ENCODE measurements at regions not wholly inside any gene's neighbourhood (a gene's known extent, or its start where the extent isn't known, plus 50 kb on each side); places are given as distances from the start of the nearest gene placed in this dataset.

GRCh38 chr2:125837611-125838010 is 818.3 kb upstream of the GYPC start:
- TF ChIP-seq SP1 (IDR thresholded peaks at IDR 0.05) (no peak), L3MBTL2 (conservative IDR thresholded peaks at IDR 0.05) (no peak), ELF4 (IDR thresholded peaks at IDR 0.05) (no peak), SUZ12 (IDR thresholded peaks at IDR 0.05) (no peak), ARNT (IDR thresholded peaks at IDR 0.05) (no peak), BHLHE40 (IDR thresholded peaks at IDR 0.05; ENCODE audit: borderline replicate concordance) (no peak), ZNF384 (IDR thresholded peaks at IDR 0.05) (no peak), HDGF (IDR thresholded peaks at IDR 0.05; ENCODE audit: borderline replicate concordance) (no peak), FOXM1 (IDR thresholded peaks at IDR 0.05; ENCODE audit: borderline replicate concordance) (no peak), NFRKB (IDR thresholded peaks at IDR 0.05) (no peak), FOXA1 (IDR thresholded peaks at IDR 0.05) (no peak), TARDBP (IDR thresholded peaks at IDR 0.05) (no peak), LEF1 (IDR thresholded peaks at IDR 0.05; ENCODE audit: borderline replicate concordance) (no peak), CTBP1 (IDR thresholded peaks at IDR 0.05; ENCODE audit: borderline replicate concordance) (no peak), FOXK2 (IDR thresholded peaks at IDR 0.05) (no peak)
- TF ChIP-seq, protein P1, sequence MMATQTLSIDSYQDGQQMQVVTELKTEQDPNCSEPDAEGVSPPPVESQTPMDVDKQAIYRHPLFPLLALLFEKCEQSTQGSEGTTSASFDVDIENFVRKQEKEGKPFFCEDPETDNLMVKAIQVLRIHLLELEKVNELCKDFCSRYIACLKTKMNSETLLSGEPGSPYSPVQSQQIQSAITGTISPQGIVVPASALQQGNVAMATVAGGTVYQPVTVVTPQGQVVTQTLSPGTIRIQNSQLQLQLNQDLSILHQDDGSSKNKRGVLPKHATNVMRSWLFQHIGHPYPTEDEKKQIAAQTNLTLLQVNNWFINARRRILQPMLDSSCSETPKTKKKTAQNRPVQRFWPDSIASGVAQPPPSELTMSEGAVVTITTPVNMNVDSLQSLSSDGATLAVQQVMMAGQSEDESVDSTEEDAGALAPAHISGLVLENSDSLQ (IDR thresholded peaks at IDR 0.05), result no peak
- POLR2A ChIA-PET, result no interaction called here
- no peak for DNase-seq (ENCODE audit: extremely low spot score)
- CTCF ChIA-PET, result no interaction called here

- CTCF ChIA-PET, result no interaction called here
These were observed 816.0 kb upstream of the GYPC start for GRCh38 chr2:125839945-125840344.

DNA sequence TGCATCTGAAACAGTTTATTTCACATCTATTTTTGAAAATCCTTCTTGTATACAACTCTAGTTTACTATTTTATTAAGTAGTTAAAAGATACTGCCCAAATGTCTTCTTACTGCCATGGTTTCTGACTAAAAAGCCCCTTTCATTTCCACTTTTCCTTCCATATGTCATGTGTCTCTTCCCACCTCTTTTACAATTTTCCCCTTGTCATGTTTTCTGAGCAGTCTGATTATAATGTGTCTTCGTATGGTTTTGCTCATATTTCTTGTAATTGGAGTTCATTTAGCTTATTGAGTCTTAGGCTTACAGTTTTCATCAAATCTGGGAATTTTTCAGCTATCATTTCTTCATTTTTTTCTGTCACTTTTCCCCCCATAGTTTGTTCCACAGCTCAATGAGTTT is 813.9 kb upstream of the GYPC start:
- CTCF ChIA-PET, result no interaction called here
- POLR2A ChIA-PET, result no interaction called here
- no peak for TF ChIP-seq ZNF384 (IDR thresholded peaks at IDR 0.05)
- no peak for TF ChIP-seq ARNT (IDR thresholded peaks at IDR 0.05)
- TF ChIP-seq L3MBTL2 (conservative IDR thresholded peaks at IDR 0.05), result no peak
- no peak for TF ChIP-seq HDGF (IDR thresholded peaks at IDR 0.05; ENCODE audit: borderline replicate concordance)
- no peak for TF ChIP-seq FOXM1 (IDR thresholded peaks at IDR 0.05; ENCODE audit: borderline replicate concordance)
- no peak for TF ChIP-seq SP1 (IDR thresholded peaks at IDR 0.05)
- TF ChIP-seq, protein P1 (IDR thresholded peaks at IDR 0.05), result no peak
- no peak for TF ChIP-seq CTBP1 (IDR thresholded peaks at IDR 0.05; ENCODE audit: borderline replicate concordance)
- no peak for TF ChIP-seq FOXK2 (IDR thresholded peaks at IDR 0.05)
- TF ChIP-seq FOXA1 (IDR thresholded peaks at IDR 0.05), result no peak
- no peak for TF ChIP-seq LEF1 (IDR thresholded peaks at IDR 0.05; ENCODE audit: borderline replicate concordance)
- TF ChIP-seq TARDBP (IDR thresholded peaks at IDR 0.05), result no peak
- TF ChIP-seq ELF4 (IDR thresholded peaks at IDR 0.05), result no peak
- no peak for TF ChIP-seq BHLHE40 (IDR thresholded peaks at IDR 0.05; ENCODE audit: borderline replicate concordance)
- TF ChIP-seq NFRKB (IDR thresholded peaks at IDR 0.05), result no peak
- TF ChIP-seq SUZ12 (IDR thresholded peaks at IDR 0.05), result no peak
- no peak for DNase-seq (ENCODE audit: extremely low spot score)

More at GRCh38 chr2:125839945-125840344, 816.0 kb upstream of the GYPC start:
- no peak for DNase-seq (ENCODE audit: extremely low spot score)
- POLR2A ChIA-PET, result no interaction called here
- TF ChIP-seq ARNT (IDR thresholded peaks at IDR 0.05), result no peak
- no peak for TF ChIP-seq SUZ12 (IDR thresholded peaks at IDR 0.05)
- no peak for TF ChIP-seq FOXA1 (IDR thresholded peaks at IDR 0.05)
- TF ChIP-seq L3MBTL2 (conservative IDR thresholded peaks at IDR 0.05), result no peak
- TF ChIP-seq ZNF384 (IDR thresholded peaks at IDR 0.05), result no peak
- TF ChIP-seq FOXK2 (IDR thresholded peaks at IDR 0.05), result no peak
- no peak for TF ChIP-seq TARDBP (IDR thresholded peaks at IDR 0.05)
- no peak for TF ChIP-seq HDGF (IDR thresholded peaks at IDR 0.05; ENCODE audit: borderline replicate concordance)
- no peak for TF ChIP-seq BHLHE40 (IDR thresholded peaks at IDR 0.05; ENCODE audit: borderline replicate concordance)
- TF ChIP-seq, protein P1 (IDR thresholded peaks at IDR 0.05), result no peak
- no peak for TF ChIP-seq LEF1 (IDR thresholded peaks at IDR 0.05; ENCODE audit: borderline replicate concordance)
- no peak for TF ChIP-seq CTBP1 (IDR thresholded peaks at IDR 0.05; ENCODE audit: borderline replicate concordance)
- TF ChIP-seq NFRKB (IDR thresholded peaks at IDR 0.05), result no peak
- no peak for TF ChIP-seq ELF4 (IDR thresholded peaks at IDR 0.05)
- no peak for TF ChIP-seq FOXM1 (IDR thresholded peaks at IDR 0.05; ENCODE audit: borderline replicate concordance)
- no peak for TF ChIP-seq SP1 (IDR thresholded peaks at IDR 0.05)

DNA sequence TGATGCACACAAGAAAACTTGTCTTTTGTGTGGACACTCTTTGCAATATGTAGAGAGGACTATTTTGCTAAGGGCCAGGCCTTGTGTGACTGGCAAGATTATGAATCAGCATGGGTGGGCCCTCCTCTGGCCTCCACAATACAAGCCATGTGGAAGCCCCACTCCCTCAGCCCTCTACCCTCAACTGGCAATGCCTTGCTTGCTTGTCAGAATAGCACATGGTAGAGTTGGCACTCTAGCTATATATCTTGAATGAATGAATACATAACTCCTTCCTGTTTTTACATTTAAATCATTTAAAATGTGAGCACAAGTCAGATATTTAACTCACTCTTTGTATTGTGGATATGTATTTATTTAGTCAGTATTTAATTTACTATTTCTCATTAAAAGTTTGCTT is 805.4 kb upstream of the GYPC start:
- no peak for DNase-seq (ENCODE audit: extremely low spot score)
- POLR2A ChIA-PET, result no interaction called here

DNA sequence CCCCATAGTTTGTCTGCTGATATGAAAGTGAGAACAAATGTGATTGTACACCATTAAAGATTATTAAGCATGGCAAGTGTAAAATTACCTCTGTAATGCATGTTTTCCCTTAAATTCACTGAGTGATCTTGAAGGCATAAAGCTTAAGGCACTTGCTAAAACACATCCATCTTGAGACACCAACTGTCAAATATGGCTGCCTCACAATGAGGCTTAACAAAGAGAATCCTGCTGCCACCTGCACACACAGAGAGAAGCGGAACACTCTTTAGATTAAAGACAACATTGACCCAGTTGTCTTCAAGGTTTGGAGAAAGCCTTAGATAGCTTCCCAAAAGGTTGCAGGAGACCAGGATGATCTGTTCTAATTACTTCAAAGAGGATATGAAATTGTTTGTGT is 803.6 kb upstream of the GYPC start:
- POLR2A ChIA-PET, result no interaction called here
- DNase-seq (ENCODE audit: extremely low spot score), result no peak
- no peak for TF ChIP-seq ZNF384 (IDR thresholded peaks at IDR 0.05)
- TF ChIP-seq FOXM1 (IDR thresholded peaks at IDR 0.05; ENCODE audit: borderline replicate concordance), result no peak
- TF ChIP-seq SP1 (IDR thresholded peaks at IDR 0.05), result no peak
- TF ChIP-seq, protein P1 (IDR thresholded peaks at IDR 0.05), result no peak
- no peak for TF ChIP-seq ARNT (IDR thresholded peaks at IDR 0.05)
- CTCF ChIA-PET, result interaction anchor here (0.5 kb wide), 1 partner anchor 926 kb away, joined by 3 read pairs; no protein-coding TSS in a partner anchor

More for the DNA sequence above, 805.4 kb upstream of the GYPC start:
- CTCF ChIA-PET, result no interaction called here
- TF ChIP-seq BHLHE40 (IDR thresholded peaks at IDR 0.05; ENCODE audit: borderline replicate concordance) (no peak), LEF1 (IDR thresholded peaks at IDR 0.05; ENCODE audit: borderline replicate concordance) (no peak), L3MBTL2 (conservative IDR thresholded peaks at IDR 0.05) (no peak), TARDBP (IDR thresholded peaks at IDR 0.05) (no peak), SP1 (IDR thresholded peaks at IDR 0.05) (no peak), ELF4 (IDR thresholded peaks at IDR 0.05) (no peak), SUZ12 (IDR thresholded peaks at IDR 0.05) (no peak), FOXA1 (IDR thresholded peaks at IDR 0.05) (no peak), CTBP1 (IDR thresholded peaks at IDR 0.05; ENCODE audit: borderline replicate concordance) (no peak), ARNT (IDR thresholded peaks at IDR 0.05) (no peak), ZNF384 (IDR thresholded peaks at IDR 0.05) (no peak), NFRKB (IDR thresholded peaks at IDR 0.05) (no peak), FOXM1 (IDR thresholded peaks at IDR 0.05; ENCODE audit: borderline replicate concordance) (no peak), HDGF (IDR thresholded peaks at IDR 0.05; ENCODE audit: borderline replicate concordance) (no peak), FOXK2 (IDR thresholded peaks at IDR 0.05) (no peak)
- TF ChIP-seq, protein P1 (IDR thresholded peaks at IDR 0.05), result no peak

Measured in HEK293T (cell line).